ENCODE measurements at regions not wholly inside any gene's neighbourhood (a gene's known extent, or its start where the extent isn't known, plus 50 kb on each side); places are given as distances from the start of the nearest gene placed in this dataset.
"Not testable (repeated sequence)": the region's sequence is repeated elsewhere in the genome, so short reads cannot be mapped to it uniquely, and the experiment has no call there.

GRCh38 chr1:184843732-184844495 is 89.3 kb upstream of the EDEM3 start:
- H3K4me3 ChIP-seq (ENCODE audit: low read depth, low read length): no peak overlapping the region
- TF ChIP-seq MYC (IDR thresholded peaks at IDR 0.05; ENCODE audit: low read depth, low read length) (no peak), POLR2A (IDR thresholded peaks at IDR 0.05; ENCODE audit: extremely low read depth, insufficient read length) (no peak), CTCF (IDR thresholded peaks at IDR 0.05; ENCODE audit: low read depth, low read length) (no peak), MAX (IDR thresholded peaks at IDR 0.05; ENCODE audit: low read depth, low read length) (no peak)
- DNase-seq (ENCODE audit: low read depth): no peak

GRCh38 chr1:184840596-184840995 is 85.9 kb upstream of the EDEM3 start:
- peak; percentile 10 for DNase-seq (ENCODE audit: low read depth)
- H3K4me3 ChIP-seq (ENCODE audit: low read depth, low read length): no peak overlapping the region
- no peak for TF ChIP-seq MYC (IDR thresholded peaks at IDR 0.05; ENCODE audit: low read depth, low read length)
- no peak for TF ChIP-seq MAX (IDR thresholded peaks at IDR 0.05; ENCODE audit: low read depth, low read length)
- no peak for TF ChIP-seq CTCF (IDR thresholded peaks at IDR 0.05; ENCODE audit: low read depth, low read length)
- TF ChIP-seq POLR2A (IDR thresholded peaks at IDR 0.05; ENCODE audit: extremely low read depth, insufficient read length): no peak

DNA sequence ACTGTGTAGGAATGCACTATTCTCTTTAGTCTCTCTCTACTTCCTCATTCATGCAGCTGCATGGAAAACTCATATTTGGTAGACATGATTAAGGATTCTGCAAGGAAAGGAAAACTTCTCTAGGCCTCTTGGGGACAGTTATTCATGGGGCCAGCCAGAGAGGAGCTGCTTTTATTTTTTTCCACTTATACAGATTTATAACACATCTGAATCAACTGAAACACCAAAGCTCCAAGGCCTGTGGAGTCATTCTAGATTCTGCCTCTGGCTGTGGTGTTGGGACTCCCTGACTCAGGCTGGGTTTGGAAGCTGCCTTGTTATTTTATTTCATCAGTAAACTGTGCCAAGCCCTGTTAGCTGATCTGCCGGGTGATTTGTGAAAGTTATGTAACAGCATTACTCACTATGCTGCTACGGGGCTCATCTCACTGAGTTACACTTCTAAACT is 83.9 kb upstream of the EDEM3 start:
- peak; percentile 82 for DNase-seq (ENCODE audit: low read depth)
- no peak overlapping the region for H3K4me3 ChIP-seq (ENCODE audit: low read depth, low read length)
- TF ChIP-seq MYC (IDR thresholded peaks at IDR 0.05; ENCODE audit: low read depth, low read length): no peak
- TF ChIP-seq MAX (IDR thresholded peaks at IDR 0.05; ENCODE audit: low read depth, low read length): no peak
- TF ChIP-seq POLR2A (IDR thresholded peaks at IDR 0.05; ENCODE audit: extremely low read depth, insufficient read length): no peak
- no peak for TF ChIP-seq CTCF (IDR thresholded peaks at IDR 0.05; ENCODE audit: low read depth, low read length)

GRCh38 chr1:184836934-184837895 is 82.6 kb upstream of the EDEM3 start:
- DNase-seq (ENCODE audit: low read depth): no peak
- TF ChIP-seq POLR2A (IDR thresholded peaks at IDR 0.05; ENCODE audit: extremely low read depth, insufficient read length) (no peak), MAX (IDR thresholded peaks at IDR 0.05; ENCODE audit: low read depth, low read length) (no peak), MYC (IDR thresholded peaks at IDR 0.05; ENCODE audit: low read depth, low read length) (no peak), CTCF (IDR thresholded peaks at IDR 0.05; ENCODE audit: low read depth, low read length) (no peak)
- H3K4me3 ChIP-seq (ENCODE audit: low read depth, low read length): no peak overlapping the region

DNA sequence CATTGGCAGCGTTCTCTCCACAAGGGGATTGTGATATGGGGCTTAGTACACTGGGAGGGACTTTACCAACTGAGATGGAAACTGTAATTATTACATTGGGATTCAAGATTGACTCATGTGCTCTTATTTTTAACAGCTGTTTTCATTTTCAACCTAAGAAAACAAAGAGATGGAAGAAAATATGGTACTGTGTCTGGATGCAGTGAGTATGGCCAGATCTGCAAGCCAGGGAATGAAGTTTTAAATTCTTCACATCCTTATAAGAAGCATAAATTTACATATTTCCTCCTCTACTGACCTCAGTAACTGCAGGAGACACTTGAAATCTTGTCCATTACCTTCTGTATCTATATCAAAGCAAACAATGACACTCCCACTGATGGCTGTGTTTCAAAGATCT is 81.5 kb upstream of the EDEM3 start:
- no peak overlapping the region for H3K4me3 ChIP-seq (ENCODE audit: low read depth, low read length)
- DNase-seq (ENCODE audit: low read depth): no peak
- TF ChIP-seq MYC (IDR thresholded peaks at IDR 0.05; ENCODE audit: low read depth, low read length) (no peak), MAX (IDR thresholded peaks at IDR 0.05; ENCODE audit: low read depth, low read length) (no peak), POLR2A (IDR thresholded peaks at IDR 0.05; ENCODE audit: extremely low read depth, insufficient read length) (no peak), CTCF (IDR thresholded peaks at IDR 0.05; ENCODE audit: low read depth, low read length) (no peak)

DNA sequence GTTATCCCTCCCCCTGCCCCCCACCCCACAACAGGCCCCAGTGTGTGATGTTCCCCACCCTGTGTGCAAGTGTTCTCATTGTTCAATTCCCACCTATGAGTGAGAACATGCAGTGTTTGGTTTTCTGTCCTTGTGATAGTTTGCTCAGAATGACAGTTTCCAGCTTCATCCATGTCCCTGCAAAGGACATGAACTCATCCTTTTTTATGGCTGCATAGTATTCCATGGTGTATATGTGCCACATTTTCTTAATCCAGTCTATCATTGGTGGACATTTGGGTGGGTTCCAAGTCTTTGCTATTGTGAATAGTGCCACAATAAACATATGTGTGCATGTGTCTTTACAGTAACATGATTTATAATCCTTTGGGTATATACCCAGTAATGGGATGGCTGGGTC is 79.3 kb upstream of the EDEM3 start:
- H3K4me3 ChIP-seq (ENCODE audit: low read depth, low read length); DNase-seq (ENCODE audit: low read depth): not testable (repeated sequence)
